ENCODE measurements at regions not wholly inside any gene's neighbourhood (a gene's known extent, or its start where the extent isn't known, plus 50 kb on each side); places are given as distances from the start of the nearest gene placed in this dataset.
A peak's percentile ranks its signal among the peaks of the same experiment; 100 is the strongest.

DNA sequence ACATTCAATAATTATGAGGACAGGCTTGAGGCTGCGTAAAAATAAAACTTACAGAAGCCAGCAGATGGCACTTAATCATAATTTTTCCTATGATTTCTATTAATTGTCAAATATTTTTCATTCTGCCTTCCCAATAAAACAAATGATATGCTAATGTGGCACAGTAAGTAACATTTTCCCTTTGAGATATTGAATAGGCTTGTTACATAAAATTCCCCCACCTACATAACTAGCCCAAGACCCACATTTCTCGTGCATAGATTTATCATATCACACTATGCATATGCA is 55.4 kb upstream of the PTGFRN start:
- no peak overlapping the region for H2AFZ ChIP-seq (ENCODE audit: low read length)
- H3F3A ChIP-seq (ENCODE audit: insufficient read depth, low read length), result no peaks in the 10 kb centered on the region
- H3K27ac ChIP-seq (ENCODE audit: low read depth, low read length, poor library complexity, severe bottlenecking), result no peak overlapping the region
- no peak for TF ChIP-seq EZH2 (IDR thresholded peaks at IDR 0.05; ENCODE audit: borderline replicate concordance, low read length)
- TF ChIP-seq, protein P1, sequence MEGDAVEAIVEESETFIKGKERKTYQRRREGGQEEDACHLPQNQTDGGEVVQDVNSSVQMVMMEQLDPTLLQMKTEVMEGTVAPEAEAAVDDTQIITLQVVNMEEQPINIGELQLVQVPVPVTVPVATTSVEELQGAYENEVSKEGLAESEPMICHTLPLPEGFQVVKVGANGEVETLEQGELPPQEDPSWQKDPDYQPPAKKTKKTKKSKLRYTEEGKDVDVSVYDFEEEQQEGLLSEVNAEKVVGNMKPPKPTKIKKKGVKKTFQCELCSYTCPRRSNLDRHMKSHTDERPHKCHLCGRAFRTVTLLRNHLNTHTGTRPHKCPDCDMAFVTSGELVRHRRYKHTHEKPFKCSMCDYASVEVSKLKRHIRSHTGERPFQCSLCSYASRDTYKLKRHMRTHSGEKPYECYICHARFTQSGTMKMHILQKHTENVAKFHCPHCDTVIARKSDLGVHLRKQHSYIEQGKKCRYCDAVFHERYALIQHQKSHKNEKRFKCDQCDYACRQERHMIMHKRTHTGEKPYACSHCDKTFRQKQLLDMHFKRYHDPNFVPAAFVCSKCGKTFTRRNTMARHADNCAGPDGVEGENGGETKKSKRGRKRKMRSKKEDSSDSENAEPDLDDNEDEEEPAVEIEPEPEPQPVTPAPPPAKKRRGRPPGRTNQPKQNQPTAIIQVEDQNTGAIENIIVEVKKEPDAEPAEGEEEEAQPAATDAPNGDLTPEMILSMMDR (IDR thresholded peaks at IDR 0.05; ENCODE audit: low read length), result 0 out of 2 replicates have a peak, but pooled peaks have one; percentile 4
- H3K9me2 ChIP-seq (ENCODE audit: low read depth, low read length), result no peaks in the 10 kb centered on the region
- H3K9me3 ChIP-seq (ENCODE audit: low read length), result no peaks in the 10 kb centered on the region
- no peak overlapping the region for H3K4me2 ChIP-seq (ENCODE audit: low read length)
- no peaks in the 10 kb centered on the region for H3K27me3 ChIP-seq (ENCODE audit: insufficient read depth, low read length)
- no peaks in the 10 kb centered on the region for H3K36me3 ChIP-seq (ENCODE audit: insufficient read depth, low read length)
- H3K9ac ChIP-seq (ENCODE audit: low read length), result no peak overlapping the region
- H3K79me2 ChIP-seq (ENCODE audit: insufficient read depth, low read length), result no peaks in the 10 kb centered on the region
- H4K20me1 ChIP-seq (ENCODE audit: insufficient read depth, low read length), result no peaks in the 10 kb centered on the region
- no peaks in the 10 kb centered on the region for H3K4me1 ChIP-seq (ENCODE audit: insufficient read depth, low read length, severe bottlenecking)
- H3K4me3 ChIP-seq (ENCODE audit: low read depth, low read length, poor library complexity, severe bottlenecking), result no peak overlapping the region

DNA sequence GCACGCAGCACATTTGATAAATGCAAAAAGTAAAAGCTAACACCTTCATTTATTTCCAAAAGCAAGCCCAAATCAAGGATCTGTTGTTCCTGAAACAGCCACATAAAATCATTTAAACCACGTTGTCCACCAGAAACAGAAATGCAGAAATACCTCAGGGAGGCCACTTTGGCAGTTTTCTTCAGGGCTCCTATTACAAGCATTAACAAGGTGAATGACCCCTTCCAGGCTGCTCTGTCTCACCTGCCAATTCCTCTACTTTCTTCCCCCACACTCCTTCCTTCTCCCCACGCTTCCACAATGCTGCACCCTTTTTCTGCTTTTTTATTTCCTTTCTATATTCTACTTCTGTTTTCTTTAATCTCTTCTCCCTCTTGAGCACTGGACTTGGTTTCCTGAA is 55.0 kb upstream of the PTGFRN start:
- Histone ChIP-seq H3F3A (ENCODE audit: insufficient read depth, low read length) (no peaks in the 10 kb centered on the region), H3K9me3 (ENCODE audit: low read length) (no peaks in the 10 kb centered on the region), H3K9me2 (ENCODE audit: low read depth, low read length) (no peaks in the 10 kb centered on the region), H4K20me1 (ENCODE audit: insufficient read depth, low read length) (no peaks in the 10 kb centered on the region), H3K36me3 (ENCODE audit: insufficient read depth, low read length) (no peaks in the 10 kb centered on the region), H3K9ac (ENCODE audit: low read length) (no peak overlapping the region), H3K4me3 (ENCODE audit: low read depth, low read length, poor library complexity, severe bottlenecking) (no peak overlapping the region), H3K27me3 (ENCODE audit: insufficient read depth, low read length) (no peaks in the 10 kb centered on the region), H3K79me2 (ENCODE audit: insufficient read depth, low read length) (no peaks in the 10 kb centered on the region), H3K4me1 (ENCODE audit: insufficient read depth, low read length, severe bottlenecking) (no peaks in the 10 kb centered on the region), H3K27ac (ENCODE audit: low read depth, low read length, poor library complexity, severe bottlenecking) (no peak overlapping the region), H2AFZ (ENCODE audit: low read length) (no peak overlapping the region), H3K4me2 (ENCODE audit: low read length) (no peak overlapping the region)
- TF ChIP-seq, protein P1 (IDR thresholded peaks at IDR 0.05; ENCODE audit: low read length), result no peak
- TF ChIP-seq EZH2 (IDR thresholded peaks at IDR 0.05; ENCODE audit: borderline replicate concordance, low read length), result no peak

DNA sequence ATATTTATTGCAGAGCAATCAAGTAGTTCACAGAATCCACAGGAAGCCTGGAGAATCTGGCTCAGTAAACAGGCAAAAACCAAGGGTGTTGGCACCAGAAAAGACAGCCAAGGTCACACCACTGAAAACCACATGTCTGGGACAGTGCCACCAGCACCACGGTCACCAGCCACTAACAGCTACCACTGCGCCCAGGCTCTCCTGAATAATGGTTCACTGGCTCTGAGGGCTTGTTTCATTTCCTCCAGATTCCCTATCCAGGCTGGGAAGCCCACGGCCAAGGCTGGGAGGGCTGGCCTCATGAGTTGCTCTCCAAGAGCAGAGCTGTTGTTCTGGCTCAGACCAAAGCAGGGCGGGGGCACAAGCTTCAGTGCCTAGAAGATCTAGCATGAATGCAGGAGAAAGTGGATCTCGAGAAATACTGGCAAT is 54.5 kb upstream of the PTGFRN start:
- Histone ChIP-seq H3K4me2 (ENCODE audit: low read length) (no peak overlapping the region), H3K27me3 (ENCODE audit: insufficient read depth, low read length) (no peaks in the 10 kb centered on the region), H3K9me2 (ENCODE audit: low read depth, low read length) (no peaks in the 10 kb centered on the region), H3K36me3 (ENCODE audit: insufficient read depth, low read length) (no peaks in the 10 kb centered on the region), H3K79me2 (ENCODE audit: insufficient read depth, low read length) (no peaks in the 10 kb centered on the region), H3K9ac (ENCODE audit: low read length) (no peak overlapping the region), H3K4me3 (ENCODE audit: low read depth, low read length, poor library complexity, severe bottlenecking) (no peak overlapping the region), H4K20me1 (ENCODE audit: insufficient read depth, low read length) (no peaks in the 10 kb centered on the region), H3F3A (ENCODE audit: insufficient read depth, low read length) (no peaks in the 10 kb centered on the region), H2AFZ (ENCODE audit: low read length) (no peak overlapping the region), H3K9me3 (ENCODE audit: low read length) (no peaks in the 10 kb centered on the region), H3K4me1 (ENCODE audit: insufficient read depth, low read length, severe bottlenecking) (no peaks in the 10 kb centered on the region), H3K27ac (ENCODE audit: low read depth, low read length, poor library complexity, severe bottlenecking) (no peak overlapping the region)
- TF ChIP-seq, protein P1 (IDR thresholded peaks at IDR 0.05; ENCODE audit: low read length), result no peak
- TF ChIP-seq EZH2 (IDR thresholded peaks at IDR 0.05; ENCODE audit: borderline replicate concordance, low read length), result no peak

Data from OCI-LY1 (cell line).